GM23338 (cell line): ENCODE measurements at regions not wholly inside any gene's neighbourhood (a gene's known extent, or its start where the extent isn't known, plus 50 kb on each side); places are given as distances from the start of the nearest gene placed in this dataset.

Source experiments
- ATAC-seq: fragments of 200-7000 bp; cut with Tn5 transposase; 3 replicates; pipeline ENCODE4 v1.9.1; 2020
- DNase-seq: peaks from one replicate; pipeline ENCODE4 v3.0.0-alpha.2; 2015; ENCODE audit warnings: low spot score
- H2AFZ ChIP-seq: fragments of 200-600 bp; sonication (generic); 2 replicates; pipeline ENCODE4 v1.8.0; 2016; ENCODE audit warnings: antibody characterized with exemption, mild to moderate bottlenecking, moderate library complexity
- H3F3A ChIP-seq: fragments of 200-600 bp; sonication (generic); replicated peaks from 2 replicates; pipeline ENCODE4 v1.8.0; 2017; ENCODE audit warnings: antibody characterized with exemption, mixed run types, low read depth
- H3K27ac ChIP-seq: fragments of 200-600 bp; sonication (generic); 2 replicates; pipeline ENCODE4 v1.6.1; 2016; ENCODE audit warnings: low read depth
- H3K27me3 ChIP-seq: fragments of 200-600 bp; sonication (generic); 2 replicates; pipeline ENCODE4 v1.8.0; 2016; ENCODE audit warnings: mild to moderate bottlenecking, mixed run types, moderate library complexity; ENCODE audit not compliant: insufficient read depth
- H3K36me3 ChIP-seq: fragments of 200-600 bp; sonication (generic); 2 replicates; pipeline ENCODE4 v1.8.0; 2016; ENCODE audit warnings: mild to moderate bottlenecking; ENCODE audit not compliant: insufficient read depth
- H3K4me1 ChIP-seq: fragments of 200-600 bp; sonication (generic); 2 replicates; pipeline ENCODE4 v1.8.0; 2016; ENCODE audit warnings: mild to moderate bottlenecking, moderate library complexity; ENCODE audit not compliant: insufficient read depth
- H3K4me2 ChIP-seq: fragments of 200-600 bp; sonication (generic); 2 replicates; pipeline ENCODE4 v1.7.1; 2017; ENCODE audit warnings: mixed run types
- H3K4me3 ChIP-seq: fragments of 200-600 bp; sonication (generic); 2 replicates; pipeline ENCODE4 v1.6.1; 2016; ENCODE audit warnings: mixed run types
- H3K79me2 ChIP-seq: fragments of 200-600 bp; sonication (generic); replicated peaks from 2 replicates; pipeline ENCODE4 v1.8.0; 2017; ENCODE audit warnings: mild to moderate bottlenecking; ENCODE audit not compliant: insufficient read depth
- H3K9me2 ChIP-seq: fragments of 200-600 bp; sonication (generic); 2 replicates; pipeline ENCODE4 v1.8.0; 2017; ENCODE audit not compliant: insufficient read depth
- H4K20me1 ChIP-seq: fragments of 200-600 bp; sonication (generic); replicated peaks from 2 replicates; pipeline ENCODE4 v1.8.0; 2017; ENCODE audit warnings: mild to moderate bottlenecking; ENCODE audit not compliant: insufficient read depth
- H3K27ac Mint-ChIP-seq: 2 replicates; pipeline ENCODE4 v1.8.0; 2020; ENCODE audit warnings: inconsistent platforms, mild to moderate bottlenecking, moderate library complexity, mixed read lengths
- H3K27me3 Mint-ChIP-seq: 3 replicates; pipeline ENCODE4 v1.8.0; 2022; ENCODE audit warnings: low read depth, mild to moderate bottlenecking, moderate library complexity, mixed read lengths, inconsistent platforms; ENCODE audit not compliant: insufficient read depth, poor library complexity
- H3K36me3 Mint-ChIP-seq: 3 replicates; pipeline ENCODE4 v1.8.0; 2021; ENCODE audit warnings: low read depth, mild to moderate bottlenecking, inconsistent platforms, moderate library complexity, mixed read lengths
- H3K4me1 Mint-ChIP-seq: 3 replicates; pipeline ENCODE4 v1.8.0; 2020; ENCODE audit warnings: mild to moderate bottlenecking, inconsistent platforms, mixed read lengths
- H3K4me3 Mint-ChIP-seq: 3 replicates; pipeline ENCODE4 v1.8.0; 2021; ENCODE audit warnings: moderate library complexity, mild to moderate bottlenecking, inconsistent platforms, mixed read lengths
- H3K9me3 Mint-ChIP-seq: 3 replicates; pipeline ENCODE4 v1.8.0; 2020; ENCODE audit warnings: moderate library complexity, mild to moderate bottlenecking, inconsistent platforms, mixed read lengths
- CREB1 ChIP-seq: fragments of 250-450 bp; sonication (Bioruptor Pico); IDR thresholded peaks from 2 replicates; pipeline ENCODE4 v1.5.0; 2020; ENCODE audit warnings: low read depth, mild to moderate bottlenecking, moderate library complexity
- CTCF ChIP-seq, 2 experiments: fragments of 200-600 bp in 1 of 2; sonication (generic) in 1 of 2; conservative IDR thresholded peaks; 2 replicates each; pipeline versions ENCODE4 v1.5.1 to v1.6.1; 2016 to 2017; ENCODE audit warnings: antibody characterized with exemption in 2 of 2, low read depth in 2 of 2, mild to moderate bottlenecking in 2 of 2, moderate library complexity in 1 of 2
- ETS1 ChIP-seq: IDR thresholded peaks from 2 replicates; pipeline ENCODE4 v1.6.1; 2016; ENCODE audit warnings: antibody characterized with exemption
- EZH2phosphoT487 ChIP-seq: fragments of 200-600 bp; sonication (generic); IDR thresholded peaks from one replicate; pipeline ENCODE4 v1.8.1; 2018; ENCODE audit warnings: antibody characterized with exemption; ENCODE audit not compliant: unreplicated experiment
- JUNB ChIP-seq: IDR thresholded peaks from one replicate; pipeline ENCODE4 v1.6.1; 2016; ENCODE audit warnings: antibody characterized with exemption; ENCODE audit not compliant: unreplicated experiment
- NANOG ChIP-seq: IDR thresholded peaks from 2 replicates; pipeline ENCODE4 v1.6.1; 2016; ENCODE audit warnings: antibody characterized with exemption, borderline replicate concordance
- POLR2AphosphoS5 ChIP-seq: IDR thresholded peaks from 2 replicates; pipeline ENCODE4 v1.6.1; 2016; ENCODE audit warnings: antibody characterized with exemption, low read depth
- REST ChIP-seq: IDR thresholded peaks from one replicate; pipeline ENCODE4 v1.6.1; 2018; ENCODE audit warnings: antibody characterized with exemption; ENCODE audit not compliant: unreplicated experiment
- STAT1 ChIP-seq: IDR thresholded peaks from one replicate; pipeline ENCODE4 v1.6.1; 2016; ENCODE audit warnings: antibody characterized with exemption; ENCODE audit not compliant: unreplicated experiment
- ZNF114 ChIP-seq: fragments of 250-450 bp; sonication (Bioruptor Pico); IDR thresholded peaks from 2 replicates; pipeline ENCODE4 v1.5.0; 2020; ENCODE audit warnings: mild to moderate bottlenecking, moderate library complexity
- ZNF331 ChIP-seq: fragments of 250-450 bp; sonication (Bioruptor Pico); IDR thresholded peaks from 2 replicates; pipeline ENCODE4 v1.5.0; 2020; ENCODE audit warnings: low read depth, mild to moderate bottlenecking, moderate library complexity
- ZNF462 ChIP-seq: fragments of 250-450 bp; sonication (Bioruptor Pico); IDR thresholded peaks from 2 replicates; pipeline ENCODE4 v1.5.0; 2020; ENCODE audit warnings: mild to moderate bottlenecking, moderate library complexity

- H4K20me1 ChIP-seq, result no peaks in the 10 kb centered on the region
- ATAC-seq (no peak), DNase-seq (no peak)
- no peak for TF ChIP-seq POLR2AphosphoS5
- TF ChIP-seq ETS1, result no peak
- TF ChIP-seq CREB1 (CRISPR knock-in tag), result no peak
- TF ChIP-seq EZH2phosphoT487, result no peak
- TF ChIP-seq CTCF (conservative IDR thresholded peaks at IDR 0.05; ENCODE audit: low read depth in 2 of 2), result no peak
- no peak for TF ChIP-seq JUNB
- TF ChIP-seq ZNF114 (CRISPR knock-in tag), result no peak
- TF ChIP-seq ZNF462 (CRISPR knock-in tag), result no peak
- TF ChIP-seq NANOG, result no peak
- no peak for TF ChIP-seq REST
- TF ChIP-seq STAT1, result no peak
- no peak for TF ChIP-seq ZNF331 (CRISPR knock-in tag)
- Mint-ChIP-seq H3K4me3 (no peak overlapping the region), H3K36me3 (no peaks in the 10 kb centered on the region; the same call in 2 of the 3 replicates), H3K27me3 (no peaks in the 10 kb centered on the region), H3K9me3 (no peaks in the 10 kb centered on the region; the same call in 1 of the 3 replicates), H3K4me1 (no peaks in the 10 kb centered on the region), H3K27ac (no peak overlapping the region)
- no peak overlapping the region; the same call in 1 of the 2 replicates for H2AFZ ChIP-seq
- no peaks in the 10 kb centered on the region for H3K79me2 ChIP-seq
- no peak overlapping the region for H3K27ac ChIP-seq
- no peaks in the 10 kb centered on the region for H3F3A ChIP-seq
- no peaks in the 10 kb centered on the region for H3K36me3 ChIP-seq
- no peak overlapping the region for H3K4me2 ChIP-seq
- H3K4me3 ChIP-seq, result no peak overlapping the region
- H3K4me1 ChIP-seq, result no peaks in the 10 kb centered on the region
- H3K27me3 ChIP-seq, result no peaks in the 10 kb centered on the region
- peaks cover 10% of the 10 kb centered on the region; the same call in 1 of the 2 replicates for H3K9me2 ChIP-seq
These were observed 174.5 kb upstream of the SMIM31 start for GRCh38 chr4:164579270-164579942.
